NCI-H146 treated with DMSO at 0.1 percent for 48 hours (cell line): ENCODE measurements at regions not wholly inside any gene's neighbourhood (a gene's known extent, or its start where the extent isn't known, plus 50 kb on each side); places are given as distances from the start of the nearest gene placed in this dataset.
"Not testable (repeated sequence)": the region's sequence is repeated elsewhere in the genome, so short reads cannot be mapped to it uniquely, and the experiment has no call there.

Experiments used
- DNase-seq: peaks from one replicate; lab custom pipeline; 2025; ENCODE audit not compliant: unreplicated experiment; lab: John Stamatoyannopoulos, UW

DNA sequence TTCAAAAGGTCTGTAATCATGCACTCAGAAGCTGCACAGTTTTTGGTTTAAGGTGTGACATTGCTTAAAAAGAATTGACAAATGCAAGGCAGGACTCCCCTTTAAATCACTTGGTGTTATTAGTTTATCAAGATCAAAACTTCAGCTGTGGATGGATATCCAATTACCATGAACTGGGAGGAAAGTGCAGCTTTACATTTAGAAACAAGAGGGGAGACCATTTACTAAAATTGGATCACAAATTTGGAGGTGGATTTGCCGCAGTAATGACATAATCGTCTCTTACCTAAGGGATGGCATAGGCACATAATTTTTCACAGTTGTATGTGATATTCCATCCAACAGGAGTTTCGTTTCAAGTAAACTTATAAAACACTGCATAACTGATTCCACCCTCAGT, 1610.2 kb downstream of the SLITRK5 start:
- no peak for DNase-seq

DNA sequence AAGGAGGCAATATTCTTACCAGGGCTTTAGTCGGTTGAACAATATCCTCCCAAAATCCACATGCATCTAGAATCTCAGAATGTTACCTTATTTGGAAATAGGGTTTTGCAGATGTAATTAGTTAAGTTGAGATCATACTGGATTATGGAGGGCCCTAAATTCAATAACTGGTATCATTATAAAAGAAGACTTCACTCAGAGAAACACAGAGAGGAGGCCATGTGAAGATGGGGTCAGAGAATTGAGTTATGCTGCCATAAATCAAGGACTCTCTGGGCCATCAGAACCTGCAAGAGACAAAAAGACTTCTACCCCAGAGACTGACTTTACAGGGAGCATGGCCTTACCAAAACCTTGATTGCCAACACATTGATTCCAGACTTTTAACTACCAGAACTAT, 1611.1 kb downstream of the SLITRK5 start:
- DNase-seq, result no peak

DNA sequence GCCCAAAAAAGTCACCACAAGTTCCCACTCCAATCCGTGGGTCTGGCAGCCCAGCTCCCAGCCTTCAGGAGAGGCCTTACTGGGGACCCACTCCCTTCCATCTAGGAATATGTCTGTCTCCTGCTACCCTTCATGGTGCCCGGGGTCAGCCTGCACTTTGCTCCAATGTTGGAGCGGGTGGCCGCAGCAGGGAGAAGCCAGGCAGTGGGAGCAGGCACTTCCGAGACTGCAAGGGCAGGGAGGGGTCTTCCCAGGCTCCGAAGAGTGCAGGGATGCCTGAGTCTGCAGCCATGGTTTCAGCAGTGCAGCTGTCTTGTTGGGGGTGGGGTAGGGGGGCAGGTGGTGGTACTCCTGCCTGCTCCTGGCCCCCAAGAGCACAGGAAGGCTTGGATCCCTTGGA, 1616.2 kb downstream of the SLITRK5 start:
- no peak for DNase-seq

DNA sequence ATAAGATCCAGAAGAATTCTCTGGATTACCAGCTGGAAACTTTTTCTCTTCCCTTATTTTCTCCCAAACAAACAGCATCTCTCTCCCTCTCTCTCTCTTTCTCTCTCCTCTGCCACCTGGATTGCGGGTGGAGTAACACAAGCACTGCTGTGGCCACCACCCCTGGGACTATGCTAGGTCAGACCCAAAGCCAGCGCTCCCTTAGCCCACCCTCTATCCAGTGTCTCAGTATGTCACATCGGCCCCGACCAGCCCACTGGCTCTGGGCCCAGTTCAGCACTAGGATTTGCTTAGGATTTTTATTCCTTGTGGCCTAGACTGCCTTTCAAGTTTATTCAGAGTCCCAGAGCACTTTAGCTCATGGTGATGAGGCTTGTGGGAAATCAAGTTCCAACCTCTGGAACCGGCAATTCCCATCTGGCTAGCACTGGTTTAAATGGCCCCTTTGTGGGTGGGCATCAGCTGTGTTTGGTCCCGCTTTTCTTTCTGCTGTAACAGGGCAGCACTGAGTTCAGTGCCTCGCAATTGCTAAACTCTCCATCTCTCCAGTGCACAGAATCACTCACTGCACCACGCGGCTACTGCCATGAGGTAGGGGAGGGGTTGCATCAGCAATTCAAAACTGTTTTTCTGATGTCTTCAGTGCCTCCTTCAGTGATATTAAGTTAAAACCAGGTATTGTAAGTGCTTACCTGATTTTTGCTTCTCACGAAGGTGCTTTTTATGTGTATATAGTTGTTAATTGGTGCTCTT, 1623.1 kb downstream of the SLITRK5 start:
- no peak for DNase-seq

DNA sequence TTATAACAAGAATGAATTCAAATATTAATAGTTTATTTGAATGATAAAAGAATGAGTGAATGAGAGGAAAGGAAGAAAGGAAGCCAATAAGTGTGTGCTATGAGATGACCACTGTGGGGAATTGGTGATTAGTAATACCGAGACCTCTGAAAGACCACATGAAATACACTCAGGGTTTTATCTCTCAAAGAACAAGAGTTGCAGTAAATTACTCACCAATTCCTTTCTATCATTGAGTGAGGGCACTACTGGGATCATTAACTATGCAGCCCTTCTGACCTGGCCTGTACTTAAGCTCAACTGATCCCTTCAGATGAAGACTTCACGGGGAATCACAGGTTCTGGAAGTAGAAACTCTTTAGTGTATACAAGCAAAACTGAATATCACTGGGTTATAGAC, 1636.1 kb downstream of the SLITRK5 start:
- no peak for DNase-seq

DNA sequence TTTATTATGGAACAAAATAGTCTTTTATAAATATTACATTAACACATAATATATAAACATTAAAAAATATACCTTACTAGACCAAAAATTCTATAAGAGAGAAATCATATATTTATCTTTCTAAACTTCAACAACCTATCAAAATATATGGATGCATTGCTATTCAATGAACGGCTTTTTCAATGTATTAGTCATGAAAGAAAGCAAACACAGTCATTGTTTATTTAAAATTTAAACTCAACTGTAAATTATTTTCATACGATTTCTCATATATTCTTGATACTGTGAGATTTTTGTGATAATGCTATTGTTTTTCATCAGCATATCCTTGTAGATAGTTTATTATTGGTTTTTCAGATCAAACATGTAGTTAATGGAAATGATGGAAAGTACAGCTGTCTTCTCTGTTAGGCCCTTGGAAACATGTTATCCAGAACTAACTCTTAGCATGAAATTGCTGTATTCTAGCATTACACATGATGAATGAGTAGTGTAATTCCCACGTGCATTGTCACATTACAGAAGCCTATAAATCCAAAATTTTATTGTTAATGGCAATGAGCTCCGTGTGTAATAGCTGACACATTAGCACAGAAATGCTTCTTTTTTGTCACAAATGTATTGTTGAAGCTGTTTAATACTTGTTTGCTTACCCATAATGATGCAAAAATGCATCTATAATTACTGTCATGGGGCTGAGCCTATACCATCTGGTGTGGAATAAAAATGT, 1639.9 kb downstream of the SLITRK5 start:
- no peak for DNase-seq

DNA sequence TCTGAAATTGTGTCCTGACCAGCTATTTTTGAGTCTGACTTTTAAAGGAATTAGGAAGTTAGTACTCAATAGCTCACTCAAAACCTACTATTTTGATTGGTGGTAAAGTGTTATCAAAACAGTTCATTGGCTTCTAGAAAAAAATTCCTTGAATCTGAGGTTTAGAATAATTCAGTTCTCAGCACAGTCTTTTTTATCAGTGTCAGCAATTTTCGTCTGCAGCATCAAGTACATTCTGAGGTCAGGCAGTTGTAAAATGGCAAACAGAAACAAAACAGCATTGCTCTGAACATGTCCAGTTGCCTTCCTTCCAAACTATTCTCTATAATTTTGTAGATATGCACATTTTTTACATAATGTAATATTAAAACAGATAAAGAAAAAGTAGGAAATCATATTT, 1644.1 kb downstream of the SLITRK5 start:
- DNase-seq, result no peak

DNA sequence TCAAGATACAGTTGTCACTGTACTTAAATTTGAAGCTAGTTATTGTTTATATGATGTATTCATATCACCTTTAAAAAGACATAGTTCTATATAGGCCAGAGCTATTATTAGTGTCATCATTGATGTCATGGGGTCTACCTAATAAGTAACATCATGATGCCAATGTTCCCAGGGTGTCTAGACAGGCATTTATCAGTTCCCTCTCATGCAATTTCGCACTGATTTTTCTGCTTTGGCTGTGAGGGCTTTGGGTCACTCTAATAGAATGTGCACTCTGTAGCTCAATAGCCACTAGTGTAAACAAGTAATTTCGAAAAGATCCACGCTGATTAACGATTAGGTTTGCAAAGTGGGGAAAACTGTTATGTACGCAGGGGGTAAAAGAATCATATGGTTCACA, 1651.3 kb downstream of the SLITRK5 start:
- no peak for DNase-seq

DNA sequence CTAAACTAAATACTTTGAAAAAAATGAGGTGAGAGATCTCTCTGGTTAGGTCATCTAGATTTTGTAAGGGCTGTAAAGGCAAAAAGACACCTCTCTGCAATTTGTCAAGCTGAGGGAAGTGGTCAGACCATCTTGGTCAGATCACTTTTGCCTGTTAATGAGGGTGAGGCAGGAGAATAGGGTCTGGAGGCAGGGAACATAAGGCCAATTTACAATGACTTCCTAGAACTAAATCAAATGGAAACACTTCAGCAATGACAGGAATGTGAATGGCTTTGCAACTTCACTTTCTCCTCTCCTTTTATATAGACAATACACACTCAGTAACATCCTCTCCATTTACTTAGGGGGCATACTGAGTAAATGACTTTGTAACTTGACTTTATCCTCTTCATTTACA, 1653.4 kb downstream of the SLITRK5 start:
- no peak for DNase-seq

DNA sequence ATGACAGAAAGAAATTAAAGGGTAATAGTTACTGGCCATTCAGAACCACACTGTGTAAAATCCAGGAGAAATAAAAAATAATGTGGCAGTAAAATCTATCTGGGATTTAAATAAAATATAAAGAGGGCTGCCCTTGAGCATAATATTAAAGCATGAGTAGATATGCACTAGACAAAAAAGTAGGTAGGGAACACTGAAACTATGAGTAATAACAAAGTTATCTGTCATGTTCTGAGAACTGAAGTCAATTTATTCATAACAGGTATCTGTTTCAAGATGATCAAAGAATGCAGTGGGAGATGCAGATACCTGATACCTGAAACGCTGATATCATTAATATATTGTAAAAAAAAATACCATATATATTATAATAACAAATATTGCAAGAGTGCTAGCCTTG, 1672.0 kb downstream of the SLITRK5 start:
- no peak for DNase-seq

DNA sequence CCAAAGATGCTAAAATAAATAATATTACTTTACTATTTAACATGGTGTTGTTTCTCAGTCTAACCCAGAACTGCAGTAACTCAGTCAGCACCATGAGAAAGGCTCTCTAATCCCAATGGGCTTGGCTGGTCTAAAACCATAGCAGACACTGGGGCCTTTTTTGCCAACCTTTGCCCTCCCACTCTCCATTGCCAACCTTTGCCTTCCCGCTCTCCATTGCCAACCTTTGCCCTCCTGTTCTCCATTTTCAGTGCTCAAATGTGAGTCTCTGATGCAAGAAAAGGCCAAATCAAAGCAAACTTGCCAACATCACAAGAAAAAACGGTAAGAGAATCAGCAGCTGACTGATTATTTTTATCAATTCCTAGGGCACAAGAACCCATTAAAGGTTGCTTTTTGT, 1681.2 kb downstream of the SLITRK5 start:
- no peak for DNase-seq

DNA sequence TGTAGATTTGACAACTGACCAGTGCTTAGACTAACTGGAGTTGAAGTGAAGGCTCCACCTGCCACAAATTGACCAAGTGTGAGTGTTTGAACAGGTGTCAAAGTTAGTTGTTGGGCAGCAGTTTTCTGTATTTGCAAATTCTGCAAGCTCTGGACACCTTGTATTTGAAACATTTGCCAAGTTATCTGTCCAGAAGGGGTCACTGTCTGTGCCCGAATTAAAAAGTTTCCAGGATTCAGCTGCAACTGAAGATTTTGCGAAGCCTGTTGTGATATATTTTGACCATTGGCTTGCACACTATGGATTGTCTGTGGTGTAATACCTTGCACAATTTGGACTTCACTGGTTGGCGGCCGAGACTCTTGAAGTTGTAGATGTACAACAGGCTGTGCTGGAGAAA, 1690.7 kb downstream of the SLITRK5 start:
- DNase-seq, result no peak

DNA sequence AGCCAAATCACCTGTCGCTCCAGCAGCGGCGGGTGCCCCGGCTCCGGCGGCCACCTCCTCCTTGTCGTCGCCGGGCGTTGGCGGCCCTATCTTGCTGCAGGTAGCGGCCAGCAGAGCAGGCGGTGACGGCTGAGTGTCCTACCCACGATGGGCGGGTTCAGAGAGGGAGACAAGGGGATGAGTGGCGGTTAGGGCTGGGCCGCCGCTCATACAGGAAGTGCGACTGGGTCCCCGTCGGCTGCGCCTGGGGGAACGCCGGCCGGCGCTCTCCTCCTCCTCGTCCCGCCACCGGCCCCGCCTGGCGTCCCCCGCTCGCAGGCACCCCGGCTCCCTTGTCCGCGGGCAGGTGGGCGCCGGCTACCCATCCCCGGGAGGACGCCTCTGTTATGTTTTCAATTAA, 1692.0 kb downstream of the SLITRK5 start:
- peak; percentile 19 for DNase-seq

DNA sequence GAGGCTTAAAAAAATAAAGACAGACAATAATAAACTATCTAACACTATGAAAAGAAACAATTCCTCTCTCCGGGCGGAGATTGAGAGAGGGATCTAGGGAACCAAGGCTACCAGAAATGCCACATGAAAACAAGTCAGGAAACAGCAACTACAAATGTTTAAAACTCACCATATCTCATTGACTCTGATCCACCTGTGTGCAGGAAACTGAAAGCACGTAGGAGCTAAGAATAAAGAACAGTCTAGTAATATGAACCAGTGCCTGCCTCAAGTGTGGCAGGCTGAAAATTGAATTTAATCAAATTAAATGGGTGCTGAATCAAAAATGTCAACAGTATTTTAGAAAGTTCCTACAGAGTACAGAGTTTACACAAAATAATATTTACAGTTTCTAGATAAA, 1701.0 kb downstream of the SLITRK5 start:
- no peak for DNase-seq

DNA sequence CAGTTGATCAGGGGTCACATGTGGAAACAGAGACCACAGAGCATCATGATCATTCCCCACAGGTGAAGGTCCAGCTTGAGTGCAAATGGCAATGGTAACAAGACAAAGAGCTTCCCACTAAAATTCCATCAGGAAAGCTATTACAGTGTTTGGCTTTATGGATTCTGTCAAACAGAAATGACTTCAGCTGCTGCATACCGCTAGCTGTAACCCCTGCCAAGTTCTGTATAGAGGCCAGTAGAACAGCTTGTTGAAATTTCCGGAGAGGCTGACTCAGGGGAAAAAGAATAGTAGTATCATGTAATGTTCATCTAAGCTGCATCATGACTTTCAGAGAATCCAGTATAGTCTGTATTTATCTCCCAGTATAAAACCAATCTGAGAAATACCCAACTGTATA, 1704.7 kb downstream of the SLITRK5 start:
- no peak for DNase-seq

DNA sequence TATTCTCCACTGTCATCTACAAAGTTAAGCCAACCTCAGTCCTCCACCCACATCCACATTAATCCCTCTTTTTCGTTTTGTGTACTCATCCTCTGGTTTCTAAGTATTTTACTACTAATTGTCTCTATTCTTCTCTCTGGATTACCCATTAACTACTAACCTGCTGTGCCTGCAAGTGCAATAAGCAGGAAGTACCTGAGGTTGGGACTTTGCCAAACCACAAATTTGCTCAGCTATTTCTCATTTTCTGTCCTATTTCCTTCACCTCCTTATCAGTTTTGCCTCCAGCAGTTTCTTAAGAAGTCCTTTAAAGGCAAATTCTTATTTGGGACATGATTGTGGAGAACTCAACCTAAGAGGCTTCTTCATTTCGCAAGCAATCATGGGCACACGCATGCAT, 1708.9 kb downstream of the SLITRK5 start:
- no peak for DNase-seq

DNA sequence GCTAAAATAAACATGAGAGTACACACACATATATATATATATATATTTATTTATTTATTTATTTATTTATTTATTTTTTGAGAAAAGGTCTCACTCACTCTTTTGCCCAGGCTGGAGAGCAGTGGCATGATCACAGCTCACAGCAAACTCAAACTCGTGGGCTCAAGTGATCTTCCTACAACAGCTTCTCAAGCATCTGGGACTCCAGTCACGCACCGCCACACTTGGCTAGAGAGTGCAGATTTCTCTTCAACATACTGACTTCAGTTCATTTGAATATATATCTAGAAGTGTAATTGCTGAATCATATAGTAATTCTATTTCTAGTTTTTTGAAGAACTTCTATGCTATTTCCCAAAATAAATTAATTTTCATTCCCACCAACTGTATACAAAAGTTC, 1711.8 kb downstream of the SLITRK5 start:
- DNase-seq, result no peak

DNA sequence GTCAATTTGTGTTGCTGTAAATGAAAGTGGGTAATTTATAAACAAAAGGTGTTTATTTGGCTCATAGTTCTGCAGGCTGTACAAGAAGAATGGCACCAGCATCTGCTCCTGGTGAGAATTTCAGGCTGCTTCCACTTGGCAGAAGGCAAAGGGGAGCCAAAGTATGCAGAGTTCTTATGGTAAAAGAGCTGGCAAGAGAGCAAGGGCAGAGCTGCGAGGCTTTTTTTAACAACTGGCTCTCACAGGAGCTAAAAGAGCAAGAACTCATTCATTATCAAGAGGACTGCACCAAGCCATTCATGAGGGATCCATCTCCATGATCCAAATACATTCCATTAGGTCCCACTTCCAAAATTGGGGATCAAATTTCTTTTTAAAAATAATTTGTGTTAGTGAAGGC, 1712.7 kb downstream of the SLITRK5 start:
- no peak for DNase-seq

DNA sequence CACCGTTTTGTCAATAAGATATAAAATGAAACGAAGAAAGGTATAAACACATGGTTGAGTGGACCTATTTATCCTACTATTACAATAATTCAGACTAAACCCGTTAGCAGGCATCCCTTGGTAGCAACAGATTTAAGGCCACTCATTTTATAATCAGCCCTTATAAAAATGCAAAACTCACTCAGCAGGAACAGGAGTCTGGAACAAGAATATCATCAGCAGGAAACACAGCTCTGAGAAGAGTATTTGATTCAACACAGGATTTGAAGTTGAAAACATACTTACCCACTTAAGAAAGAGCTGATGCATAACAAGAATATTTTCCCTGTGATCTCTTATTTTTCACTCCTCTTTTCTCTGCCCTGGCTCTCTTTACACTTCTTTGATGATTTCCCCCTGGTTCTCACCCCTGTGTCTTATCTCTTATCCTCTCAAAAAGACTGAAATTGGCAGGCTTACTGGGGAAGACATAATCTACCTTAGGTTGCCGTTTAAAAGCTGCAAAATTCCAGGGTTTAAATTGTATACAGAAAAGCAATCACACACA, 1722.7 kb downstream of the SLITRK5 start:
- DNase-seq, result no peak

DNA sequence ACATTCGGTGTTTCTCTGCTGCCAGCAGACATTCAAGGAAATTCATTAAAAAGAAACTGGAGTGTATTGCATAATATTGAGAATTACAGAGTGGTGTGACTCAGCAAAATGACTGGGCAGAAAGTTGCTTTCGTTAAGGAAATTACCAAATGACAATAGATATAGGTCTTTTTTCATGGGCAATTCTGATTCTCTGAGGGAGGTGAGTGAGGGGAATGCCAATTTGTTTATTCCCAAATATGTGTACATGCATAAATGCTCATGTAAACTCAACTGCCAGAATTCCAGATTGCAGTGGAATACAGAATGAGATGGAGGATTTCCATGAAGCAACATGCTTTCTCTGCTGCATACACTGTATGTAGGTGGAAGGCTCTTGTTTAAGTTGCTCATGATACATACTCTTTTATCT, 1730.1 kb downstream of the SLITRK5 start:
- DNase-seq, result no peak

DNA sequence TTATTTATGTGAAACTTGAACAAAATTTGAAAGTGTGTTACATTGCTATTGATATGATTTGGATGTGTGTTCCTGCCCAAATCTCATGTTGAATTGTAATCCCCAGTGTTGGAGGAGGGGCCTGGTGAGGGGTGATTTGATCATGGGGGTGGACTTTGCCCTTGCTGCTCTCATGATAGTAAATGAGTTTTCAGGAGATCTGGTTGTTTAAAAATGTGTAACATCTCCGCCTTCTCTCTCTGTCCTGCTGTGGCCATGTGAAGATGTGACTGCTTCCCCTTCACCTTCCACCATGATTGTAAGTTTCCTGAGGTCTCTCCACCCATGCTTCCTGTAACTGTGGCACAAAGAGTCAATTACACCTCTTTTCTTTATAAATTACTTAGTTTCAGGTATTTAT, 1731.0 kb downstream of the SLITRK5 start:
- DNase-seq, result no peak

DNA sequence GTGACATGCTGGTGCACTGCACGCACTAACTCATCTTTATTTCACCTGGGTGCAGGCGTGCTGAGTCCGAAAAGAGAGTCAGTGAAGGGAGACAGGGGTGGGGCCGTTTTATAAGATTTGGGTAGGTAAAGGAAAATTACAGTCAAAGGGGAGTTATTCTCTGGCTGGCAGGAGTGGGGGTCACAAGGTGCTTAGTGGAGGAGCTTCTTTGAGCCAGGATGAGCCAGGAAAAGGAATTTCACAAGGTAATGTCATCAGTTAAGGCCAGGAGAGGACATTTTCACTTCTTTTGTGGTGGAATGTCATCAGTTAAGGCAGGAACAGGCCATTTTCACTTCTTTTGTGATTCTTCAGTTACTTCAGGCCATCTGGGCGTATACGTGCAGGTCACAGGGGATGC, 1734.9 kb downstream of the SLITRK5 start:
- not testable (repeated sequence) for DNase-seq
